ENCODE measurements at regions not wholly inside any gene's neighbourhood (a gene's known extent, or its start where the extent isn't known, plus 50 kb on each side); places are given as distances from the start of the nearest gene placed in this dataset.

DNA sequence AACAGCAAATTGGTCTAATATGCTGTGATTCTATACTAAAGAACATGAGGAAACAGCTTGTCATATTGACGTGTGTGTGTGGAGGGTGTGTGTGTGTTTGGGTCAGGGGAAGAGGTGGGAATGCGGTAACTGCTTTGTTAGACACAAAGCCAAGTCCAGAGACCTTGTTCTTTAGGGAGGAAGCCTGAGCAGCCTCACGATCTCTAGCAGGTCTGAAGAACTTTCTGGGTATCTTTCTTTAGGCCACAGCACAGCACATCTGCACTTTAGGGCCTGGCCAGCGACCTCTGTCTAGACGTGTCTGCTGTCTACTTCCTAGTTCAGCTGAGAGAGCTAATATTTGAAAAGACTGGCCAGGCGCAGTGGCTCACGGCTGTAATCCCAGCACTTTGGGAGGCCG is 220.0 kb upstream of the TPRG1 start:
- Histone ChIP-seq H3K9me3 (ENCODE audit: control insufficient read depth in 2 of 3, low read length in 3 of 3) (no peaks in the 10 kb centered on the region), H3K36me3 (ENCODE audit: control insufficient read depth in 2 of 3, insufficient read depth in 3 of 3, low read length in 3 of 3) (no peaks in the 10 kb centered on the region), H3K27me3 (ENCODE audit: control insufficient read depth in 2 of 2, insufficient read depth in 2 of 2, low read length in 2 of 2) (no peaks in the 10 kb centered on the region), H3K4me3 (ENCODE audit: low read length) (no peak overlapping the region), H3K4me1 (ENCODE audit: control insufficient read depth in 2 of 2, insufficient read depth in 2 of 2, low read length in 2 of 2) (no peaks in the 10 kb centered on the region), H3K27ac (ENCODE audit: low read depth, low read length) (no peak overlapping the region)
- intact Hi-C loops (cut with micrococcal nuclease) = loop anchor here in 1 of 2 donors (10.0 kb wide), 2 partner anchors 547 to 977 kb away; no protein-coding TSS in a partner anchor
- DNase-seq = no peak
- Mint-ChIP-seq H3K27ac (no peak overlapping the region), H3K36me3 (no peaks in the 10 kb centered on the region), H3K9me3 (no peaks in the 10 kb centered on the region), H3K27me3 (peaks cover 0 to 12% (median 4%) of the 10 kb centered on the region in 5 donors), H3K4me3 (no peak overlapping the region), H3K4me1 (peaks cover 0 to 27% (median 0%) of the 10 kb centered on the region in 7 donors)
- ChIA-PET CTCF (interaction anchor here (0.5 to 12.0 kb wide), 5 partner anchors 90 to 1272 kb away, joined by 3 to 322 read pairs (median 3); no protein-coding TSS in a partner anchor), POLR2A (interaction anchor here (1.0 kb wide), 1 partner anchor 1211 kb away, joined by 4 read pairs; no protein-coding TSS in a partner anchor)
- no peak for ATAC-seq

DNA sequence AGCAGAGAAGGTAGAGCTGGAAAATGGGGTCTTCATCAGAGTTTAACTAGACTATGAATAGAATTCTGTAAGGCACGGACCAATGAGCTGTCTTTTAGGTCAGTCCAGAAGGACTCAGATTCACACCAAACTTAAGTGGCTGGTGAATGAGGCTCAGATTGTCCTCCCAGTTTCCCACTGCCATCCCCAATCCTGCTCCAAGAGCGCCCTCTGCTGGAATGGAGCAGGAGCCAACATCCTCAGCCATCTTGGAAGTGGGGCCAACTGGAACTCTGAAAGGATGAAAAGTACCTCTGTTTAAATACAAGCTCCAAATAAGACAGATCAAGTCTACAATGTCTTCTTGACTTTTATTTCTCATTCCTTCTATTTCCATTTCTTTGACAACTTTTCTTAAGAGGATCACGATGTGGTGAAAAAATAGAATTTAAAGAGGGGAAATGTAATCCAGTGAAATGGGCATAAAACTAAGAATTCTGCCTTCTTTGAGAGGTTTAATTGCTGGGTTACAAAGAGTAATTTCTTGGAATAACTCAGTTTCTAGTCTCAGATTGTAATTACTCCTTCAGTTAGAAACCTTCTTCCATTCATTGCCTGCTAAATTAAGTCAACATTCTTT is 217.1 kb upstream of the TPRG1 start:
- H3K9me3 Mint-ChIP-seq = no peaks in the 10 kb centered on the region
- no peak overlapping the region for H3K4me3 ChIP-seq (ENCODE audit: low read length)
- intact Hi-C loops (cut with micrococcal nuclease) = loop anchor here (1.0 to 10.0 kb wide), 13 partner anchors 77 to 1636 kb away; no protein-coding TSS in a partner anchor
- H3K27me3 Mint-ChIP-seq = peaks cover 0 to 5% (median 0%) of the 10 kb centered on the region in 5 donors
- CTCF ChIA-PET = interaction anchor here (0.8 to 12.0 kb wide), 16 partner anchors 10 to 1217 kb away, joined by 3 to 322 read pairs (median 8); partner anchors contain the start of gene BCL6
- no peaks in the 10 kb centered on the region for H3K4me1 ChIP-seq (ENCODE audit: control insufficient read depth in 2 of 2, insufficient read depth in 2 of 2, low read length in 2 of 2)
- peaks cover 0 to 30% (median 0%) of the 10 kb centered on the region in 7 donors for H3K4me1 Mint-ChIP-seq
- ATAC-seq (peak; percentile 83), DNase-seq (peak; percentile 35 to 80 (median 63))
- no peaks in the 10 kb centered on the region for H3K27me3 ChIP-seq (ENCODE audit: control insufficient read depth in 2 of 2, insufficient read depth in 2 of 2, low read length in 2 of 2)
- no peak overlapping the region for H3K27ac Mint-ChIP-seq
- H3K9me3 ChIP-seq (ENCODE audit: control insufficient read depth in 2 of 3, low read length in 3 of 3) = no peaks in the 10 kb centered on the region
- no peaks in the 10 kb centered on the region for H3K36me3 ChIP-seq (ENCODE audit: control insufficient read depth in 2 of 3, insufficient read depth in 3 of 3, low read length in 3 of 3)
- no peak overlapping the region for H3K4me3 Mint-ChIP-seq
- H3K27ac ChIP-seq (ENCODE audit: low read depth, low read length) = no peak overlapping the region
- POLR2A ChIA-PET = interaction anchor here (0.6 to 6.0 kb wide), 4 partner anchors 188 to 1215 kb away, joined by 3 to 33 read pairs (median 4); no protein-coding TSS in a partner anchor
- H3K36me3 Mint-ChIP-seq = no peaks in the 10 kb centered on the region

DNA sequence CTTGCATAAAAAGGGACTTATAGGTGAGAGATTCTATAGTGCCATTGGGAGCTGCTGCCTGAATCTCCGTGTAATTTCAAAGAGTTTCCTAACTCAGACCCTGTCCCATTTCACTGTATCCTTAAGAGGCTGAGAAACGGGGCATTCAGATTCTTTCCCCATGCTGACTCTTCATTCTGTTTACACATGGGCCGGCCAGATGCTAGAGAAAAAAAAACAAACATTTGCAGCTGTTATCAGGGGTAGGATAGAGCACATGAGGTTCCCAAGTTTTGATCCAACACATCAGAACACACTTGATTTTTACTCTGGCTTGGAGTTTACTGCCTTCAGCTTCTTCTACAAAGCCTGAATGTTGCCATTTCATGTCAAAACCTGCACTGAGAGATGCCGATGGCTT is 215.9 kb upstream of the TPRG1 start:
- H3K36me3 Mint-ChIP-seq = no peaks in the 10 kb centered on the region

DNA sequence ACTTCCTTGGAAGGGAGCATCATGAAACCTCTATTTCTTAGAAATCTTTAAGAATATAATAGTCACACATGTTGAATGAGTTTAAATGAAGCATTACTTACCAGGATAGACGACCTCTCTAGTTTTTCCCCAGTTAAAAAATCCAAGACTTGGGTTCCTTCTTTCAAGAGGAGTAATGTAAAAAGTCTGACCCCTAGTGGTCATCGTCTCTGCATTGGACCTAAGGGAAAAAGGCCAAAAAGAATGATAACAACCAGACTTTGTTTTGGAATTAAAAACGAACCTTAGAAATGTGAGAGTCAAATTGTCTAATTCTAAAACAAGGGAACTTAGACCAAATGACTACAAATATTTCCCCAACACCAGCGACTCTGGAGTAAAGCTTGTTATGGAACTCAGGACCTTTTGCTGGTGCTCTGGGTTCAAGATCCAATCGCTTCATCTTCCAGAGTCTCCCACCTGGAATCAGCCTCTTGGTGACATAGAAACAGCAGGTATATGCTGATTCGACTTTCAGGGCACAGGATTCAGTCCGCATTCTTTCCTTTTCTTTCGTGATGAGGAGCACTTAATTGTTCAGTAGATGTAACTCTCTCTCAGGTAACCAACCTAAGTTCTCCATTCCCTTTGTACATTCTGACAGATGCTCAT is 214.8 kb upstream of the TPRG1 start:
- Histone ChIP-seq H3K4me3 (ENCODE audit: low read length) (no peak overlapping the region), H3K9me3 (ENCODE audit: control insufficient read depth in 2 of 3, low read length in 3 of 3) (no peaks in the 10 kb centered on the region), H3K27ac (ENCODE audit: low read depth, low read length) (no peak overlapping the region), H3K4me1 (ENCODE audit: control insufficient read depth in 2 of 2, insufficient read depth in 2 of 2, low read length in 2 of 2) (no peaks in the 10 kb centered on the region), H3K36me3 (ENCODE audit: control insufficient read depth in 2 of 3, insufficient read depth in 3 of 3, low read length in 3 of 3) (no peaks in the 10 kb centered on the region), H3K27me3 (ENCODE audit: control insufficient read depth in 2 of 2, insufficient read depth in 2 of 2, low read length in 2 of 2) (no peaks in the 10 kb centered on the region)
- peak in 4 of 9 donors; percentile 18 to 41 (median 24) for DNase-seq
- Mint-ChIP-seq H3K4me3 (no peak overlapping the region), H3K27me3 (peaks cover 0 to 20% (median 0%) of the 10 kb centered on the region in 5 donors), H3K36me3 (no peaks in the 10 kb centered on the region), H3K9me3 (no peaks in the 10 kb centered on the region), H3K4me1 (peaks cover 0 to 18% (median 0%) of the 10 kb centered on the region in 7 donors), H3K27ac (no peak overlapping the region)
- ATAC-seq = no peak
- ChIA-PET POLR2A (interaction anchor here (0.6 to 6.0 kb wide), 2 partner anchors 77 to 1217 kb away, joined by 3 to 33 read pairs; no protein-coding TSS in a partner anchor), CTCF (interaction anchor here (0.7 to 12.0 kb wide), 7 partner anchors 193 to 1219 kb away, joined by 3 to 322 read pairs (median 28); partner anchors contain the start of gene BCL6)
- intact Hi-C loops (cut with micrococcal nuclease) = loop anchor here (1.0 to 10.0 kb wide), 8 partner anchors 40 to 1638 kb away; no protein-coding TSS in a partner anchor

More for the DNA sequence above, 215.9 kb upstream of the TPRG1 start:
- Mint-ChIP-seq H3K27ac (no peak overlapping the region), H3K4me1 (peaks cover 0 to 23% (median 0%) of the 10 kb centered on the region in 7 donors), H3K4me3 (no peak overlapping the region), H3K9me3 (no peaks in the 10 kb centered on the region), H3K27me3 (peaks cover 0 to 15% (median 0%) of the 10 kb centered on the region in 5 donors)
- ChIA-PET CTCF (interaction anchor here (0.6 to 12.0 kb wide), 11 partner anchors 11 to 1218 kb away, joined by 3 to 322 read pairs (median 5); partner anchors contain the start of gene BCL6), POLR2A (interaction anchor here (1.3 to 6.0 kb wide), 2 partner anchors 187 to 1216 kb away, joined by 5 to 33 read pairs; no protein-coding TSS in a partner anchor)
- DNase-seq (no peak), ATAC-seq (no peak)
- H3K27me3 ChIP-seq (ENCODE audit: control insufficient read depth in 2 of 2, insufficient read depth in 2 of 2, low read length in 2 of 2) = no peaks in the 10 kb centered on the region
- intact Hi-C loops (cut with micrococcal nuclease) = loop anchor here (2.0 to 10.0 kb wide), 8 partner anchors 39 to 1637 kb away; no protein-coding TSS in a partner anchor
- H3K4me1 ChIP-seq (ENCODE audit: control insufficient read depth in 2 of 2, insufficient read depth in 2 of 2, low read length in 2 of 2) = no peaks in the 10 kb centered on the region
- H3K4me3 ChIP-seq (ENCODE audit: low read length) = no peak overlapping the region
- H3K36me3 ChIP-seq (ENCODE audit: control insufficient read depth in 2 of 3, insufficient read depth in 3 of 3, low read length in 3 of 3) = no peaks in the 10 kb centered on the region
- no peak overlapping the region for H3K27ac ChIP-seq (ENCODE audit: low read depth, low read length)
- no peaks in the 10 kb centered on the region for H3K9me3 ChIP-seq (ENCODE audit: control insufficient read depth in 2 of 3, low read length in 3 of 3)

DNA sequence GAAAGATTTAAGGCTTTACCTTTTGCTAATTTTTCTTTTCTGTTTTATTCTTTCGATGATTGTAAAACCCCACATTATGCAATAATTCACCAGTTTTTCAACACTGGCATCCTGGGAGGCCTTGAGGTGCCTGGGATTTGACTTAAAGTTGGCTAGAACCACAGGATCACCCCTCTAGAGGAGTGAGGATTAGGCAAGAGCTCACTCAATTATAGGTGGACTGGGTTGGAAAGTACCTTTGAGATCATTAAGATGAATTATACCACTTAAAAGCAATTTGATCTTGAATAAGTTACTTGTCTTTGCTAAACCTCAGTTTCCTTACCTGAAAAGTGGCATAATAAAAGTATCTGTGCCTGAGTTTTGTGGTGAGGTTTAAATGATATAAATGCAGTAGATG is 212.8 kb upstream of the TPRG1 start:
- no peaks in the 10 kb centered on the region for H3K4me1 ChIP-seq (ENCODE audit: control insufficient read depth in 2 of 2, insufficient read depth in 2 of 2, low read length in 2 of 2)
- no peaks in the 10 kb centered on the region for H3K36me3 ChIP-seq (ENCODE audit: control insufficient read depth in 2 of 3, insufficient read depth in 3 of 3, low read length in 3 of 3)
- H3K9me3 ChIP-seq (ENCODE audit: control insufficient read depth in 2 of 3, low read length in 3 of 3) = no peaks in the 10 kb centered on the region
- intact Hi-C loops (cut with micrococcal nuclease) = loop anchor here (5.0 to 10.0 kb wide), 4 partner anchors 82 to 984 kb away; no protein-coding TSS in a partner anchor
- ATAC-seq = peak; percentile 32
- Mint-ChIP-seq H3K36me3 (no peaks in the 10 kb centered on the region), H3K27ac (no peak overlapping the region), H3K27me3 (peaks cover 0 to 35% (median 0%) of the 10 kb centered on the region in 5 donors), H3K4me3 (no peak overlapping the region), H3K9me3 (no peaks in the 10 kb centered on the region), H3K4me1 (peaks cover 0 to 26% (median 0%) of the 10 kb centered on the region in 7 donors)
- CTCF ChIA-PET = interaction anchor here (12.0 kb wide), 1 partner anchor 1222 kb away, joined by 322 read pairs; no protein-coding TSS in a partner anchor
- POLR2A ChIA-PET = interaction anchor here (1.6 kb wide), 1 partner anchor 1218 kb away, joined by 4 read pairs; no protein-coding TSS in a partner anchor
- no peaks in the 10 kb centered on the region for H3K27me3 ChIP-seq (ENCODE audit: control insufficient read depth in 2 of 2, insufficient read depth in 2 of 2, low read length in 2 of 2)
- no peak overlapping the region for H3K27ac ChIP-seq (ENCODE audit: low read depth, low read length)
- H3K4me3 ChIP-seq (ENCODE audit: low read length) = no peak overlapping the region
- no peak for DNase-seq
